GM21528 (cell line): ENCODE measurements at regions not wholly inside any gene's neighbourhood (a gene's known extent, or its start where the extent isn't known, plus 50 kb on each side); places are given as distances from the start of the nearest gene placed in this dataset.

ENCODE experiments used
- ATAC-seq: cut with Tn5 transposase; IDR thresholded peaks from one replicate; pipeline ENCODE4 v1.9.1; 2021; ENCODE audit warnings: mild to moderate bottlenecking, moderate library complexity; ENCODE audit not compliant: unreplicated experiment, low FRiP score

GRCh38 chr11:91880660-91881059 is 344.0 kb upstream of the FAT3 start:
- no peak for ATAC-seq

- no peak for ATAC-seq
Measured at GRCh38 chr11:91876746-91877145, 347.9 kb upstream of the FAT3 start.

- ATAC-seq, result no peak
Measured at GRCh38 chr11:91872243-91872642, 352.4 kb upstream of the FAT3 start.

GRCh38 chr11:91871791-91872190 is 352.8 kb upstream of the FAT3 start:
- no peak for ATAC-seq

DNA sequence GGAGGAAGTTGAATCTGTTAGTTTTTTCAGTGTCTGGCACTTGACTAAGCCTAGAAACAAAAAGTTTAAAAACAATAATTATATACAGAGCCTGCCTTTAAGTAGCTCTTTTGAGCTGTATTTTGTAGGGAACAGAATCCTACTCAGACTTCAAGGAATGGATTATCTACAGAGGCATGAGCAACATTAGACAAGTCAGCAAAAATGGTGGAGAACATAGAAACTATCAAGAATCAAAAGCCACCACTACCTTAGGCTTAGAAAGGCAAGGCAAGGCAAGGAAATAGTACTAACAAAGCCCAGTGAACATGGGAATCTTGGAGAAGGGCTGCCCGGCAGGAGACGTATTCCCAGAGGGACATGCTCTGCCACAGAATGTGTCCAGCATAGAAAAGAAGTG is 353.6 kb upstream of the FAT3 start:
- ATAC-seq, result no peak

DNA sequence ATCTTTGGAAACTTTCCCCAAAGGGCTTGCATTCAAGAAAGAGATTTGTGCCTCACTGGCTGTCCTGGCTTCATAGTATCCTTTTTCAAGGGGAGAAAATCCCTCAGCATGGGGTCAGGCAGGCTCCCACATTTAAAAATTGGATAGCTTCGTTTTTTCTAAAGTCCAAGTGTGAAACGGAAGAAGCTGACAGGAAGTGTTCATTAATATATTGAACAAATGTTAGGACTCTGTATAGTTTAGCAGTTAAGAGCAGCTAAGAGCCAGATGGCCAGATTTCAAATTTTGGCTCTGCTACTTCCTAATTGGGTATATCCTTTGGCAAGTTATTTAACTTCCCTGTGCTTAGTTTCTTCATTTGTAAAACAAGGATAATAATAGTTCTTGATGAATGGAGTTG is 354.9 kb upstream of the FAT3 start:
- no peak for ATAC-seq

DNA sequence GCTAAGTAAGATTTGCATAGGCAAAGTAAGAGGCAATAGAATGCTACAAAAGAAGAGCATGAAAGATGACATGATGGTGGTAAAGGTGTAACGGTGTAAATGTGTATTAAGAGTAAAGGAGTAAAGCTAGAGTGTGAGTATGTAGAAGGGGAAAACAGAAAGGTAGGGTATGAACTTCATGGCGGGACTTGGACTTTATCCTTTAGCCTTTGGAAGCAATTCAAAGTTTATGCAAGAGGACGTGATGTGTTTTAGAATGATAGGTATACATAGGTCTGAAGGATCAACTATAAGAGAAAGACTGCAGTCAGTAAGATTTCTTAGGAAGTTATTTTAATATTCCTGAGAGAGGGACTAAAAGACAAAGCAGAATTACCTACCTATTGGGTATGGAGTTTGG is 358.0 kb upstream of the FAT3 start:
- ATAC-seq, result no peak

DNA sequence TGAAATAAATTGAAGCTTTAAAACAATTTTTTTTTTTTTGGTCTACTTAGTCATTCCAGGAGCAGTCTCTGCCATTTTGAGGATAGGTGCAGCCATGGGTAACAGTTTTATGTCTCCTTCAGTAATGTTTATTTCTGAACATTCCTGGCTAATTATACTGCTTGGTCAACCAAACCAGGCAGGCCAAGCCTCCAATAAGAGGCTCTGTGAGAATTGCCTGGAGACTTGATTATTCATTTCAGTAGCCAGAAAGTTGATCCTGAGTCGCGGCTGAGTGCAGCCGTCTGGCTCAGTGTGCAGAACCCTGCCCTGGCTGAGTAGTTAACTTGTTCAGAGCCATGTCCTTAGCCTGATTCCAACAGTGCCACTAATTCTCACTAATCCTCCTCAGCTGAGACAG is 364.0 kb upstream of the FAT3 start:
- no peak for ATAC-seq

DNA sequence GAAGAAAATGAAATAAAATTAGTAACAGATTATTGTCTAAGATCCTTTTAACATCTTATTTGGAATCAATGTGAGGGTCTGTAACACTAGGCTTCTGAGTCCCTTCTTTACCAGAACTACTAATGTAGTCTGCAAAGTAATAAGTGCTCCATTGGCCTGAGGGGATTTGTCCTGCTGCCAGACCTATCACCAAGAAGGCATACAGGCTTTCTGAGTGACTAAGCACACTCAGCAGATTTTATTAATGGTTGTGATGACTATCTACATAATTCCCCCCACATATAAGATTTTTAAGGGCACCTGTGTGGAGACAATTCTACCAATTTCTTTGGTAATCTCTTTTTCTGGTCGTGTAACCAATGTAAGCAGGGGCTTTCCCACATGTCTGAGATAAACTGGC is 365.0 kb upstream of the FAT3 start:
- ATAC-seq, result no peak

GRCh38 chr11:91857179-91857578 is 367.4 kb upstream of the FAT3 start:
- no peak for ATAC-seq

DNA sequence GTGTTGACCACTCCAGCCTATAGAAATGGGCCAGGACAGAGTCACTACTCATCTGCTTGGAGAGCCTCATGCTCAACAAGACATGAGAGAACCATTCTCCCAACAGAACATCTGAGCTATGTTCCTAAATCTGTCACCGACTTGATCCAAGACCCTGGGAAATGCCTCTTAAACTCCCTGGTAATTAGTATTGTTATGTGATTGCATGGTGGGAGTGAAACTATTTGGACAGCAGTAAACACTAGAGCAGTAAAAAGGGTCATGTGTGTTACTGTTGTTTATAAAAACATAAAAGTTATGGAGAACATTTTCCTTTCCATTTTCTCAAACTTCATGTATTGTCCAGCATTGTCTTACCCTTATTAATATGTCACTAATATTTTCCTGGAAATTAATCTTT is 369.8 kb upstream of the FAT3 start:
- no peak for ATAC-seq

DNA sequence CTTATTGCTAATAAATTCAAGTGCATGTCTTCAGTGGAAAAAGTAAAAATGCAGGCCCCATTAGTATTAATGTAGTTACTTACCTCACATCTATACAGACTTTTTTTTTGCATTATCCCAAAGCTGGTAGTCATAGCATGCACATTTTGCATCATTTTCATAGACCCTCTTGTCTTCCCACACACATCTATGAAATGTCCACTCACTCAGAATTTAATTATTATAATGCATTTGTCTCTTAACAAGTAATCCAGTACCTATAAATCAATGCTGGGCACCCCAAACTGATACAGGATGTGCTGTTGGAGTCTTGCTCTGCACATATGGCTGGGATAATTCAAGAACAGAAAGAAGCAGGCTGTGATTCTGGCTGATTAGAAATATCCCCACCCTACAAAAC is 370.4 kb upstream of the FAT3 start:
- ATAC-seq, result no peak

DNA sequence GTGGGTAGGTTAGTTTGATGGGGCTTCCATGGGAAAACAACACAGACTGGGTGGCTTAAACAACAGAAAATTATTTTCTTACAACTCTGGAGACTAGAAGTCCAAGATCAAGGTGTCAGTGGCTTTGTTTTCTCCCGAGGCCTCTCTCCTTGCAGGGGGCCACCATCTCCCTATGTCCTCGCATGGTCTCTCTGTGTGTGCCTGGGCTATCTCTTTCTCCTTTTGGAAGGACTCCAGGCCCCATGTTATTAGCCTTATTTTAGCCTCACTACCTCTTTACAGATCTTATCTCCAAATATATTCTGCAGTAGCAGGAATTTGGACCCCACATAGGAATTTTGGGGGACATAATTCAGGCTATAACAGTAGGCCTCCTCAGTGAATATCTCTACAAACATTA is 372.7 kb upstream of the FAT3 start:
- no peak for ATAC-seq

DNA sequence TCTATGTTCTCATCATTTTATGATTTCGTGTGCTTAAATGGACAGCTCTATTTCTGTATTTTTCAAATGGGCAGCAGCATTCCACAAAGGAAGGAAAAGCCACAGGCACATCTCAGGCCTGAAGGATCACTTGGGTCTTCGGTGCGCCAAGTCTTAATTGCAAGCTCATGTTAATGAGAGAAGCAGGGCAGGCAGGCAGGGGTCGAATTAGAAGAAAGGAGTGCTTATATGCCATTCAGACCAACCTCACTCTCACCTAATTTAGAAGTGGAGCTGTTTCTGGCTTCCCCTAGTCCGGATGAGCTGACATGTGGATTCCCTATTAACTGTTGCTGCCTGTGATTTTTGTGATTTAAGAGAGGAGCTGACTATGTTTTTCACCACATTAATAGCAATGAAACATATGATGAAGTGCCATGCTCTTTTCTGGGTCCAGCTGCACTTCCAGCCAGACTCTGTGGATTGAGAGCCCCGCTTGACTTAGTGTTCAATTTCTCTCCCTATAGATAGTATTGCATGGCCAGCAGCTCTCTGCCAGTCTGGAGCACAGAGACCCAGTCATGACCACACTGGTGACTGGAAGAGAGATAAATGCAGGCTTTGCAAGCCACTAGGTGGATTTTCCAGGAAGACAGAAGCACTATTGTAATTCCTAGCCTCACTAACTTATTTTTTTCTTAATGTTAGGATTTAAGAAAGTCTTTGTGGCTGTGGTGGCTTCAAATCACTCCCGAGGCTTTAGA is 373.9 kb upstream of the FAT3 start:
- no peak for ATAC-seq

GRCh38 chr11:91850021-91850420 is 374.6 kb upstream of the FAT3 start:
- no peak for ATAC-seq

DNA sequence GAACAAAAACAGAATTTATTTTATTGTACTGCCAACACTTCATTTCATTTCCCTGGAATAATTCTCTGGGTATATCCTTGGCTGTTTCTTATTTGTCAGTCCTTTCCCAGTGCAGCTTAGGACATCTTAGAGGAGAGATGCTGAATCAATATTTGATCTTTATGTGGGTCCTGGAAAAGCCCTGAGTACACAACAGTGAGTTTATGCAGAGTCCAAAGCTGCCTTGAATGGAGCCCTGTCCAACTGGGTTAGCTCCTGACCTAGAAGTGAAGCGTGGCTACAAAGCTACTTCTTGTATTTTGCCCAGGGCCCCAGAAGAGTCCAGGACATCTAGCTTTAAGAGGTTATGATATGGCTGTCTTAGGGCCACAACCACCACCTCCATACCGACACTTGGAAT is 378.0 kb upstream of the FAT3 start:
- ATAC-seq, result no peak

GRCh38 chr11:91846002-91846401 is 378.6 kb upstream of the FAT3 start:
- no peak for ATAC-seq

DNA sequence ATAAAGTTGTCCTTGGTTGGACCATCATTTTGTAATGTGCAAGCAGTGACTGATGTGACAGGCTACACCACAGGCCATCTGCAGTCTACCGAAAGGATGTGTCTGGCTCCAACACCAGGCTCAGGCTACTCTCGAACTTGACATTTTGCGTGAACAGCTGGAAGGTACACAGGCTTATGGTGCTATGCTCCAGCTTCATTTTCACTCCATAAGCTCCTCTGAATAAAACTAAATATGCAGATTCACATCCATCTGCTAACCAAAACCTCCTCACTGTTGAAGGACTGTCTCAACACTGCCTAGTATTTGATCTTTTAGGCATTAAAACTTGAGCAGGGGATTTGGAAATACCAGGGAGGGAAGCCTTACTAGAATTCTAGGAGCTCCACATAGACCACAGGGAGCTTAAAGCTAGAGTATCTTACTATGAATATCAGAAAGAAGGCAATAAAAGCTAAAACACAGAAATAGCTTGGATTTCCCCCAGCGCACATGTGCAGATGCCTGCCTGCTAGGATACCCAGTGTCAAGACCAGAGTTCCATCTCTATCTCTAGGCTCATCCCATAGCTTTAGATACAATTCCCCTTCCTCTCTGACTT is 383.9 kb upstream of the FAT3 start:
- ATAC-seq, result no peak

DNA sequence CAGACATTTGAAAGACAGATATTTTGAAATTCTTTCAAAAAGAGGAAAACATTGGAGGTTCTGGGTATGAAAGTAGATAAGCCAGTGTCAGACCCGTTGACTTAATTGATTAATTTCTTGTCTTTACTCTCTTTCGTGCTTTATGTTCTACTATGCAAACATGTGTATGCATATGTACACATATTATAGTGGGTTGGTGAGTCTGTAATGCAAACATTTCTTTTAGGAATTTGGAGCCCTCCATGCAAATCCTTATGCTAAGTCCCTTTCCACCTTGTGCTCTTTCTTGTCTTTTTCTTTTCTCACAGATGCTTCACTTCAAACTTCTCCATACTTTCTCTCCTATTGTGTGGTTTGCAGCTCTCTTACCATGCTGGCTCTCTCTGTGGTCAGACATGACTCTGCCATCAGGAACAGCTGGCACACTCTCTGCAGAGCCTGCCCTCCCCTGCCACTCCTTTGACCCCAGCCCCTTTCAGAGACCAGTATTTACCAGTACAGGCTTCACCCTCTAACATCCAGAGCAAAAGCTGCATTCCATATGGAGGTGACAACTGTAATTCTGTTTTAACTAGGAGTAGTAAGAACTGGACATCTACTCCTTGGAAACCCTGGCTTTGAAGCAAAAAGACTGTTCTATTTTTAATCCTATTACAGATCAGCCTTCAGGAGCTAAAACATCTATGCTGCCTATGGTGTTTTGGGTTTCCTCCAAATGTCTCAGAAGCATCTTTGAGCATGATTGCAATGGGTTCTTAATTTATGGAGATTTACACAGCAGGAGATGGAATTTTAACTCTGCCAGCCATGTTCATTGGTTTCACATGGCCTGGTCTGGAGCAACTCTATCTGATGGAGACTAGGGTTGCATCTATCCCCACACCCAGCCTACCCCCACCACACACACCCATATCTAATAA is 386.9 kb upstream of the FAT3 start:
- no peak for ATAC-seq

GRCh38 chr11:91835051-91835560 is 389.5 kb upstream of the FAT3 start:
- ATAC-seq, result no peak

DNA sequence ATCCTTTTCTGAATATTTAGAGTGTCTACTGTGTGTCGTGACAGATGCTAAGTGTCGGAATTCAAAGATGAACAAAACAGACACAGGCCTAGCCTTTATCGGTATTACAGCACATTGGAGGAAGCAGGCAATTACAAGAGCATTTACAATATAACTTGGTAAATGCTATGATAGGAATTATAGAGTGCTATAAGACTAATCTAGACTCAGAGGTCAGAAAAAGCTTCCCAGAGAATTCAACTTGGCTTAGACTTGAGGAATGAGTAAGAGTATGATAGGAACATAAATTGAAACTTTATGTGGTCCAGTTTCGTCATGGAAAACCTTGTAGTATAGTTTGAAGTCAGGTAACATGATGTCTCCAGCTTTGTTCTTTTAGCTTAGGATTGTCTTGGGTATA is 395.7 kb upstream of the FAT3 start:
- ATAC-seq, result no peak
